Liver (tissue), 8 donors: ENCODE measurements at regions not wholly inside any gene's neighbourhood (a gene's known extent, or its start where the extent isn't known, plus 50 kb on each side); places are given as distances from the start of the nearest gene placed in this dataset.

ENCODE experiments used
- DNase-seq: peaks from one replicate; pipeline ENCODE4 v3.0.0-alpha.2; 2017; ENCODE audit warnings: low spot score
- H3K27ac ChIP-seq, 2 donors: one replicate each; pipeline ENCODE4 v1.7.0; 2013; ENCODE audit warnings: inconsistent platforms in 2 of 2, low read length in 2 of 2, control low read depth in 1 of 2, low read depth in 1 of 2, mild to moderate bottlenecking in 1 of 2
- H3K27me3 ChIP-seq, 4 donors: one replicate each; pipeline versions ENCODE4 v1.6.1 to v1.7.0; 2013; ENCODE audit warnings: low read length in 3 of 4, inconsistent platforms in 1 of 4, mild to moderate bottlenecking in 1 of 4, moderate library complexity in 1 of 4; ENCODE audit not compliant: control insufficient read depth in 4 of 4, insufficient read depth in 4 of 4
- H3K36me3 ChIP-seq, 4 donors: one replicate each; pipeline versions ENCODE4 v1.6.1 to v1.7.0; 2013; ENCODE audit warnings: low read length in 3 of 4, mild to moderate bottlenecking in 3 of 4, low read depth in 1 of 4, moderate library complexity in 1 of 4; ENCODE audit not compliant: control insufficient read depth in 4 of 4, insufficient read depth in 3 of 4
- H3K4me1 ChIP-seq, 4 donors: one replicate each; pipeline versions ENCODE4 v1.6.1 to v1.7.0; 2013; ENCODE audit warnings: low read length in 3 of 4, mild to moderate bottlenecking in 3 of 4, moderate library complexity in 1 of 4; ENCODE audit not compliant: control insufficient read depth in 4 of 4, insufficient read depth in 4 of 4
- H3K4me3 ChIP-seq, 3 donors: one replicate each; pipeline versions ENCODE4 v1.6.1 to v1.7.0; 2013; ENCODE audit warnings: low read length in 3 of 3, control low read depth in 1 of 3, low read depth in 1 of 3, mild to moderate bottlenecking in 1 of 3
- H3K9ac ChIP-seq, 2 donors: one replicate each; pipeline ENCODE4 v1.7.0; 2013; ENCODE audit warnings: low read length in 2 of 2, mild to moderate bottlenecking in 2 of 2, moderate library complexity in 2 of 2, control low read depth in 1 of 2, low read depth in 1 of 2
- H3K9me3 ChIP-seq, 4 donors: one replicate each; pipeline versions ENCODE4 v1.6.1 to v1.7.0; 2013; ENCODE audit warnings: low read length in 3 of 4; ENCODE audit not compliant: control insufficient read depth in 4 of 4
- EGR1 ChIP-seq, 2 donors: IDR thresholded peaks; 2 replicates each; pipeline ENCODE4 v1.6.1; 2016 to 2018; ENCODE audit warnings: antibody characterized with exemption in 2 of 2, low read depth in 2 of 2
- FOXA1 ChIP-seq: IDR thresholded peaks from 2 replicates; pipeline ENCODE4 v1.6.1; 2016; ENCODE audit warnings: antibody characterized with exemption
- FOXA2 ChIP-seq: IDR thresholded peaks from 2 replicates; pipeline ENCODE4 v1.6.1; 2016; ENCODE audit warnings: antibody characterized with exemption
- GABPA ChIP-seq, 2 donors: IDR thresholded peaks in 1 of 2; conservative IDR thresholded peaks in 1 of 2; 2 replicates each; pipeline ENCODE4 v1.6.1; 2016; ENCODE audit warnings: antibody characterized with exemption in 2 of 2, mild to moderate bottlenecking in 1 of 2, moderate library complexity in 1 of 2
- HNF4A ChIP-seq, 2 donors: conservative IDR thresholded peaks; 2 replicates each; pipeline ENCODE4 v1.6.1; 2016; ENCODE audit warnings: antibody characterized with exemption in 2 of 2, mild to moderate bottlenecking in 2 of 2
- HNF4G ChIP-seq: IDR thresholded peaks from 2 replicates; pipeline ENCODE4 v1.6.1; 2016; ENCODE audit warnings: antibody characterized with exemption
- RAD21 ChIP-seq, 2 donors: IDR thresholded peaks; 2 replicates each; pipeline ENCODE4 v1.6.1; 2016; ENCODE audit warnings: antibody characterized with exemption in 2 of 2, mild to moderate bottlenecking in 2 of 2
- RXRA ChIP-seq, 2 donors: IDR thresholded peaks; 2 replicates each; pipeline ENCODE4 v1.6.1; 2017 to 2018; ENCODE audit warnings: antibody characterized with exemption in 2 of 2, mild to moderate bottlenecking in 1 of 2
- SP1 ChIP-seq: IDR thresholded peaks from 2 replicates; pipeline ENCODE4 v1.6.1; 2018; ENCODE audit warnings: antibody characterized with exemption, mild to moderate bottlenecking
- TAF1 ChIP-seq: conservative IDR thresholded peaks from 2 replicates; pipeline ENCODE4 v1.6.1; 2016; ENCODE audit warnings: antibody characterized with exemption, mild to moderate bottlenecking
- YY1 ChIP-seq: IDR thresholded peaks from 2 replicates; pipeline ENCODE4 v1.6.1; 2016; ENCODE audit warnings: antibody characterized with exemption, mild to moderate bottlenecking
- WGBS: extraction: QIAGEN DNeasy Blood & Tissue Kit; methylation state at CpG from one replicate; pipeline ENCODE4 v1.1.7; 2013; 5-methylcytosine and 5-hydroxymethylcytosine counted together
- TF ChIP-seq, protein P1 (sequence below): IDR thresholded peaks from 2 replicates; pipeline ENCODE4 v1.6.1; 2016; ENCODE audit warnings: antibody characterized with exemption
- TF ChIP-seq, protein P2 (sequence below): IDR thresholded peaks from 2 replicates; pipeline ENCODE4 v1.6.1; 2016; ENCODE audit warnings: antibody characterized with exemption, mild to moderate bottlenecking
- TF ChIP-seq, protein P3 (sequence below): IDR thresholded peaks from 2 replicates; pipeline ENCODE4 v1.6.1; 2016; ENCODE audit warnings: antibody characterized with exemption
- TF ChIP-seq, protein P4 (sequence below): fragments of 150-350 bp; IDR thresholded peaks from 2 replicates; pipeline ENCODE4 v1.5.1; 2017; ENCODE audit warnings: improper control_type of control experiment, low read depth, low read length; ENCODE audit not compliant: missing input control
- TF ChIP-seq, protein P5 (sequence below): IDR thresholded peaks from 2 replicates; pipeline ENCODE4 v1.6.1; 2016; ENCODE audit warnings: antibody characterized with exemption
- donor health status: healthy.
- donor health status: healthy.
- donor health status: healthy.
- donor health status: healthy.
- donor health status: healthy.

DNA sequence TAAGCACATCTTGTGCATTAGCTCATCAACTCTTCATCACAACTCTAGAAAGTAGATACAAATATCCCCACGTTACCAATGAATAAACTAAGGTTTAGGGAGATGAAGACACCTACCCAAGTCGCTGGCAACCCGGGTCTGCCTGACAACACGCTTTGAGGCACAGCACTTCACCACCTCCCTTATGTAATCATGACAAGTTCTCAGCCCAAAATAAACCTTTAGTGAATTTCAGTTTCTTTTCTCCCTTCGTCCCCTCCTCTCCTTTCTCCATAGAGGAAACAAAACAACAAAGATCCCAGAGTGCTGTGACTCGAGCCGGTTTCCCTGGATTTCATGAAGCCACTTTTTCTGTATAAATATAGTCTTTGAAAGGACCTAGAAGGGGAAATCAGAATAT, 105.4 kb downstream of the MAFB start (continued):
- no peak for TF ChIP-seq FOXA2

DNA sequence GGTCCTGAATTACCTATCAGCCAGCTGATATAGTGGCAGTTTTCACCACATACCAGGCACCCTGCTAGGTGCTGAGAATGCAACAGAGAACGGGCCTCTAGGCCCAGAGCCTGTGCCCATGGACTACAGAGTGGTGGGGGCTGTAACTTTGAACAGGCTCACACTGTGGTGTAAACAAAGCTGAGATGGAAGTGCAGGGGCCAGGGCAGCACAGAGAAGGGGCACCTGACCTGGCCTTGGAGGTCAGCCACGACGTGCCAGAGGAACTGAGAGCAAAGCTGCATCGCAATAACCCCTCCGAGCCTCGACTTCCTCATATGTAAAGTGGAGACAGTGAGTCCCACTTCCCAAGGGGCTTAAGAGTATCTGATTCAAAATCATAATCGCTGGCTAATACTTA, 105.8 kb downstream of the MAFB start:
- H3K4me1 ChIP-seq, result peaks cover 0 to 14% (median 7%) of the 10 kb centered on the region in 4 donors
- H3K36me3 ChIP-seq, result no peaks in the 10 kb centered on the region
- no peak overlapping the region for H3K4me3 ChIP-seq
- DNase-seq, result no peak
- H3K9ac ChIP-seq, result no peak overlapping the region
- no peaks in the 10 kb centered on the region for H3K9me3 ChIP-seq
- H3K27ac ChIP-seq, result no peak overlapping the region
- 82% methylated on average over 7 of the region's 7 CpGs for WGBS
- TF ChIP-seq, protein P1, sequence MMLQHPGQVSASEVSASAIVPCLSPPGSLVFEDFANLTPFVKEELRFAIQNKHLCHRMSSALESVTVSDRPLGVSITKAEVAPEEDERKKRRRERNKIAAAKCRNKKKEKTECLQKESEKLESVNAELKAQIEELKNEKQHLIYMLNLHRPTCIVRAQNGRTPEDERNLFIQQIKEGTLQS, result no peak
- TF ChIP-seq RXRA (IDR thresholded peaks at IDR 0.05), result peak in 1 of 2 donors; percentile 6
- H3K27me3 ChIP-seq, result no peaks in the 10 kb centered on the region

DNA sequence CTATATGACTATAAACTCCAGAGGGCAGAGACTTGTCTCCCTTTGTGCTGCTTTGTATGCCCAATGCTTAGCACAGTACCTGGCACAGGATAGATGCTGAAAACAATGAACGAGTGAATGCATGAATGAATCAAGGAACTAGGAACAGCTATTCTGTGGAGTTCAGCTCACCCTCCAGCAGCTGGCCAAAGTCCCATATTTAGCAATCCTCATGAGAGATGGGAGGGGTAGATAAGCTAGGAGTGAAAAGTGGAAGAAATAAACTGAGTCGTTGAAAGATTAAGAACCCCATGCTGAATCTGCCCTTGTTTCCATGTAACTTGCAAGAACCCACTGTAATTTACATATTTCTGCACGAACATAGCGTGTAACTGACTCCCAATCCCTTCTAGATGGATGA, 106.5 kb downstream of the MAFB start:
- TF ChIP-seq, protein P2, sequence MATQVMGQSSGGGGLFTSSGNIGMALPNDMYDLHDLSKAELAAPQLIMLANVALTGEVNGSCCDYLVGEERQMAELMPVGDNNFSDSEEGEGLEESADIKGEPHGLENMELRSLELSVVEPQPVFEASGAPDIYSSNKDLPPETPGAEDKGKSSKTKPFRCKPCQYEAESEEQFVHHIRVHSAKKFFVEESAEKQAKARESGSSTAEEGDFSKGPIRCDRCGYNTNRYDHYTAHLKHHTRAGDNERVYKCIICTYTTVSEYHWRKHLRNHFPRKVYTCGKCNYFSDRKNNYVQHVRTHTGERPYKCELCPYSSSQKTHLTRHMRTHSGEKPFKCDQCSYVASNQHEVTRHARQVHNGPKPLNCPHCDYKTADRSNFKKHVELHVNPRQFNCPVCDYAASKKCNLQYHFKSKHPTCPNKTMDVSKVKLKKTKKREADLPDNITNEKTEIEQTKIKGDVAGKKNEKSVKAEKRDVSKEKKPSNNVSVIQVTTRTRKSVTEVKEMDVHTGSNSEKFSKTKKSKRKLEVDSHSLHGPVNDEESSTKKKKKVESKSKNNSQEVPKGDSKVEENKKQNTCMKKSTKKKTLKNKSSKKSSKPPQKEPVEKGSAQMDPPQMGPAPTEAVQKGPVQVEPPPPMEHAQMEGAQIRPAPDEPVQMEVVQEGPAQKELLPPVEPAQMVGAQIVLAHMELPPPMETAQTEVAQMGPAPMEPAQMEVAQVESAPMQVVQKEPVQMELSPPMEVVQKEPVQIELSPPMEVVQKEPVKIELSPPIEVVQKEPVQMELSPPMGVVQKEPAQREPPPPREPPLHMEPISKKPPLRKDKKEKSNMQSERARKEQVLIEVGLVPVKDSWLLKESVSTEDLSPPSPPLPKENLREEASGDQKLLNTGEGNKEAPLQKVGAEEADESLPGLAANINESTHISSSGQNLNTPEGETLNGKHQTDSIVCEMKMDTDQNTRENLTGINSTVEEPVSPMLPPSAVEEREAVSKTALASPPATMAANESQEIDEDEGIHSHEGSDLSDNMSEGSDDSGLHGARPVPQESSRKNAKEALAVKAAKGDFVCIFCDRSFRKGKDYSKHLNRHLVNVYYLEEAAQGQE, result peak; percentile 10
- no peak for TF ChIP-seq TAF1
- TF ChIP-seq RXRA (IDR thresholded peaks at IDR 0.05), result peak; percentile 66 to 71
- TF ChIP-seq HNF4G, result peak; percentile 76
- TF ChIP-seq HNF4A (conservative IDR thresholded peaks at IDR 0.05), result peak; percentile 94
- peak; percentile 61 for TF ChIP-seq SP1
- TF ChIP-seq, protein P3, sequence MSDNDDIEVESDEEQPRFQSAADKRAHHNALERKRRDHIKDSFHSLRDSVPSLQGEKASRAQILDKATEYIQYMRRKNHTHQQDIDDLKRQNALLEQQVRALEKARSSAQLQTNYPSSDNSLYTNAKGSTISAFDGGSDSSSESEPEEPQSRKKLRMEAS, result no peak
- no peak for TF ChIP-seq YY1
- no peak for TF ChIP-seq GABPA (IDR thresholded peaks at IDR 0.05 in 1 of 2, conservative IDR thresholded peaks at IDR 0.05 in 1 of 2)
- TF ChIP-seq EGR1 (IDR thresholded peaks at IDR 0.05; ENCODE audit: low read depth in 2 of 2), result no peak
- TF ChIP-seq, protein P4, sequence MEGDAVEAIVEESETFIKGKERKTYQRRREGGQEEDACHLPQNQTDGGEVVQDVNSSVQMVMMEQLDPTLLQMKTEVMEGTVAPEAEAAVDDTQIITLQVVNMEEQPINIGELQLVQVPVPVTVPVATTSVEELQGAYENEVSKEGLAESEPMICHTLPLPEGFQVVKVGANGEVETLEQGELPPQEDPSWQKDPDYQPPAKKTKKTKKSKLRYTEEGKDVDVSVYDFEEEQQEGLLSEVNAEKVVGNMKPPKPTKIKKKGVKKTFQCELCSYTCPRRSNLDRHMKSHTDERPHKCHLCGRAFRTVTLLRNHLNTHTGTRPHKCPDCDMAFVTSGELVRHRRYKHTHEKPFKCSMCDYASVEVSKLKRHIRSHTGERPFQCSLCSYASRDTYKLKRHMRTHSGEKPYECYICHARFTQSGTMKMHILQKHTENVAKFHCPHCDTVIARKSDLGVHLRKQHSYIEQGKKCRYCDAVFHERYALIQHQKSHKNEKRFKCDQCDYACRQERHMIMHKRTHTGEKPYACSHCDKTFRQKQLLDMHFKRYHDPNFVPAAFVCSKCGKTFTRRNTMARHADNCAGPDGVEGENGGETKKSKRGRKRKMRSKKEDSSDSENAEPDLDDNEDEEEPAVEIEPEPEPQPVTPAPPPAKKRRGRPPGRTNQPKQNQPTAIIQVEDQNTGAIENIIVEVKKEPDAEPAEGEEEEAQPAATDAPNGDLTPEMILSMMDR, result no peak
- peak in 1 of 2 donors; percentile 63 for TF ChIP-seq RAD21 (IDR thresholded peaks at IDR 0.05)
- TF ChIP-seq, protein P1, result no peak
- TF ChIP-seq FOXA1, result no peak
- TF ChIP-seq, protein P5, sequence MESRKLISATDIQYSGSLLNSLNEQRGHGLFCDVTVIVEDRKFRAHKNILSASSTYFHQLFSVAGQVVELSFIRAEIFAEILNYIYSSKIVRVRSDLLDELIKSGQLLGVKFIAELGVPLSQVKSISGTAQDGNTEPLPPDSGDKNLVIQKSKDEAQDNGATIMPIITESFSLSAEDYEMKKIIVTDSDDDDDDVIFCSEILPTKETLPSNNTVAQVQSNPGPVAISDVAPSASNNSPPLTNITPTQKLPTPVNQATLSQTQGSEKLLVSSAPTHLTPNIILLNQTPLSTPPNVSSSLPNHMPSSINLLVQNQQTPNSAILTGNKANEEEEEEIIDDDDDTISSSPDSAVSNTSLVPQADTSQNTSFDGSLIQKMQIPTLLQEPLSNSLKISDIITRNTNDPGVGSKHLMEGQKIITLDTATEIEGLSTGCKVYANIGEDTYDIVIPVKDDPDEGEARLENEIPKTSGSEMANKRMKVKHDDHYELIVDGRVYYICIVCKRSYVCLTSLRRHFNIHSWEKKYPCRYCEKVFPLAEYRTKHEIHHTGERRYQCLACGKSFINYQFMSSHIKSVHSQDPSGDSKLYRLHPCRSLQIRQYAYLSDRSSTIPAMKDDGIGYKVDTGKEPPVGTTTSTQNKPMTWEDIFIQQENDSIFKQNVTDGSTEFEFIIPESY, result no peak
- no peak overlapping the region for H3K9ac ChIP-seq
- no peak overlapping the region for H3K4me3 ChIP-seq
- no peaks in the 10 kb centered on the region for H3K36me3 ChIP-seq
- H3K9me3 ChIP-seq, result no peaks in the 10 kb centered on the region
- peaks cover 0 to 14% (median 7%) of the 10 kb centered on the region in 4 donors for H3K4me1 ChIP-seq
- WGBS, result 49% methylated on average over 4 of the region's 4 CpGs
- H3K27me3 ChIP-seq, result no peaks in the 10 kb centered on the region
- no peak for DNase-seq
- no peak overlapping the region for H3K27ac ChIP-seq
